Left forelimb (tissue), 1 donor: ENCODE measurements at regions not wholly inside any gene's neighbourhood (a gene's known extent, or its start where the extent isn't known, plus 50 kb on each side); places are given as distances from the start of the nearest gene placed in this dataset.
"Not testable (repeated sequence)": the region's sequence is repeated elsewhere in the genome, so short reads cannot be mapped to it uniquely, and the experiment has no call there.

Experiments
- DNase-seq: peaks from one replicate; pipeline ENCODE4 v3.0.0-alpha.2; 2018; ENCODE audit warnings: low spot score

- DNase-seq = no peak
Measured at GRCh38 chr12:25615119-25615518, 62.0 kb upstream of the LMNTD1 start.

GRCh38 chr12:25616286-25616685 lies 63.2 kb upstream of the LMNTD1 start:
- DNase-seq = no peak

GRCh38 chr12:25617991-25618390 lies 64.9 kb upstream of the LMNTD1 start:
- no peak for DNase-seq

GRCh38 chr12:25623816-25624215 lies 70.7 kb upstream of the LMNTD1 start:
- DNase-seq = no peak

- DNase-seq = no peak
Measured at GRCh38 chr12:25625146-25625545, 72.1 kb upstream of the LMNTD1 start.

- no peak for DNase-seq
Measured at GRCh38 chr12:25629341-25629740, 76.3 kb upstream of the LMNTD1 start.

GRCh38 chr12:25630735-25631515 lies 77.8 kb upstream of the LMNTD1 start:
- not testable (repeated sequence) for DNase-seq

GRCh38 chr12:25633149-25633548 lies 80.1 kb upstream of the LMNTD1 start:
- not testable (repeated sequence) for DNase-seq

- no peak for DNase-seq
Measured at GRCh38 chr12:25637752-25638151, 84.7 kb upstream of the LMNTD1 start.

GRCh38 chr12:25639406-25639805 lies 86.3 kb upstream of the LMNTD1 start:
- DNase-seq = no peak

GRCh38 chr12:25644979-25645378 lies 91.9 kb upstream of the LMNTD1 start:
- DNase-seq = no peak

GRCh38 chr12:25645427-25645826 lies 92.3 kb upstream of the LMNTD1 start:
- no peak for DNase-seq

- no peak for DNase-seq
Measured at GRCh38 chr12:25651931-25652330, 98.8 kb upstream of the LMNTD1 start.

GRCh38 chr12:25652371-25652770 lies 99.3 kb upstream of the LMNTD1 start:
- DNase-seq = no peak

- DNase-seq = no peak
Measured at GRCh38 chr12:25653487-25654175, 100.5 kb upstream of the LMNTD1 start.

- DNase-seq = no peak
Measured at GRCh38 chr12:25655702-25656101, 102.6 kb upstream of the LMNTD1 start.

- DNase-seq = no peak
Measured at GRCh38 chr12:25659621-25660020, 106.5 kb upstream of the LMNTD1 start.

- no peak for DNase-seq
Measured at GRCh38 chr12:25670076-25671055, 117.3 kb upstream of the LMNTD1 start.

GRCh38 chr12:25675808-25676207 lies 122.7 kb upstream of the LMNTD1 start:
- DNase-seq = no peak

GRCh38 chr12:25677232-25677937 lies 124.3 kb upstream of the LMNTD1 start:
- no peak for DNase-seq

- DNase-seq = no peak
Measured at GRCh38 chr12:25681580-25681979, 128.5 kb upstream of the LMNTD1 start.

- DNase-seq = no peak
Measured at GRCh38 chr12:25682421-25682820, 129.3 kb upstream of the LMNTD1 start.
